NCI-H748 treated with DMSO at 0.1 percent for 48 hours (cell line): ENCODE measurements at regions not wholly inside any gene's neighbourhood (a gene's known extent, or its start where the extent isn't known, plus 50 kb on each side); places are given as distances from the start of the nearest gene placed in this dataset.
"Not testable (repeated sequence)": the region's sequence is repeated elsewhere in the genome, so short reads cannot be mapped to it uniquely, and the experiment has no call there.

ENCODE experiments used
- DNase-seq: peaks from one replicate; lab custom pipeline; 2025; lab: John Stamatoyannopoulos, UW

GRCh38 chr6:154921482-154921881, 73.6 kb upstream of the TIAM2 start:
- no peak for DNase-seq

GRCh38 chr6:154923199-154923869, 71.8 kb upstream of the TIAM2 start:
- DNase-seq, result no peak

GRCh38 chr6:154925130-154925529, 70.0 kb upstream of the TIAM2 start:
- DNase-seq, result no peak

- DNase-seq, result no peak
Measured at GRCh38 chr6:154926366-154926765, 68.7 kb upstream of the TIAM2 start.

GRCh38 chr6:154928325-154928922, 66.7 kb upstream of the TIAM2 start:
- DNase-seq, result peak; percentile 61

- no peak for DNase-seq
Measured at GRCh38 chr6:154930451-154930851, 64.7 kb upstream of the TIAM2 start.

GRCh38 chr6:154931711-154932424, 63.2 kb upstream of the TIAM2 start:
- no peak for DNase-seq

GRCh38 chr6:154932515-154933027, 62.5 kb upstream of the TIAM2 start:
- DNase-seq, result no peak

- no peak for DNase-seq
Measured at GRCh38 chr6:154933181-154933827, 61.8 kb upstream of the TIAM2 start.

- no peak for DNase-seq
Measured at GRCh38 chr6:154937306-154938220, 57.6 kb upstream of the TIAM2 start.

GRCh38 chr6:154938221-154938580, 56.9 kb upstream of the TIAM2 start:
- DNase-seq, result no peak

GRCh38 chr6:154938727-154939285, 56.3 kb upstream of the TIAM2 start:
- not testable (repeated sequence) for DNase-seq

GRCh38 chr6:154942770-154943169, 52.3 kb upstream of the TIAM2 start:
- DNase-seq, result no peak

- DNase-seq, result no peak
Measured at GRCh38 chr6:154945271-154945890, 49.7 kb upstream of the TIAM2 start.
